ENCODE measurements at regions not wholly inside any gene's neighbourhood (a gene's known extent, or its start where the extent isn't known, plus 50 kb on each side); places are given as distances from the start of the nearest gene placed in this dataset.

DNA sequence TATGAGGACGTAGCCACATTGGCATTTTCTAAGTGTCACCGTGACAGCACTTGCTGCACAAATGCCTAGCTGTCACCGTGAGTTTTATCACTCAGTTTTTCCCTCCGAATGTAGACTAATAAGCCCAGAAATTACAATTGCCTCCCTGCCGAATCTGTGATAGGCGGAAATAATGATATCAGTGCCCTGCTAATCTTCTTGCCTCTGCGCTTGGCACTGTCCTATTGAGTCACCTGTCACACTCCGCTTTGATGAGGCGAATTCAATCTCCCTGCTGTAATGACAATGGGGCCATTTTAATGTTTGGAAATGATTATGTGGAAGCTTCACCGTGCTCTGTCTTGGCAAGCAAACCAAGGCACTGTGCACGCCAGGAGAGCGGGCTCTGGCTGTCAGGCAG lies 112.8 kb downstream of the LINC00237 start:
- TF ChIP-seq, protein P1, sequence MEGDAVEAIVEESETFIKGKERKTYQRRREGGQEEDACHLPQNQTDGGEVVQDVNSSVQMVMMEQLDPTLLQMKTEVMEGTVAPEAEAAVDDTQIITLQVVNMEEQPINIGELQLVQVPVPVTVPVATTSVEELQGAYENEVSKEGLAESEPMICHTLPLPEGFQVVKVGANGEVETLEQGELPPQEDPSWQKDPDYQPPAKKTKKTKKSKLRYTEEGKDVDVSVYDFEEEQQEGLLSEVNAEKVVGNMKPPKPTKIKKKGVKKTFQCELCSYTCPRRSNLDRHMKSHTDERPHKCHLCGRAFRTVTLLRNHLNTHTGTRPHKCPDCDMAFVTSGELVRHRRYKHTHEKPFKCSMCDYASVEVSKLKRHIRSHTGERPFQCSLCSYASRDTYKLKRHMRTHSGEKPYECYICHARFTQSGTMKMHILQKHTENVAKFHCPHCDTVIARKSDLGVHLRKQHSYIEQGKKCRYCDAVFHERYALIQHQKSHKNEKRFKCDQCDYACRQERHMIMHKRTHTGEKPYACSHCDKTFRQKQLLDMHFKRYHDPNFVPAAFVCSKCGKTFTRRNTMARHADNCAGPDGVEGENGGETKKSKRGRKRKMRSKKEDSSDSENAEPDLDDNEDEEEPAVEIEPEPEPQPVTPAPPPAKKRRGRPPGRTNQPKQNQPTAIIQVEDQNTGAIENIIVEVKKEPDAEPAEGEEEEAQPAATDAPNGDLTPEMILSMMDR (IDR thresholded peaks at IDR 0.05; ENCODE audit: low read depth, low read length, missing control alignments) = no peak
- in situ Hi-C loops (cut with HindIII; ENCODE audit: low pct_ligation_motif_present, low sequenced_read_pairs) = no loop called here
- H3K36me3 ChIP-seq (replicated peaks) = no peaks in the 10 kb centered on the region
- no peak for DNase-seq
- H3K4me3 ChIP-seq (ENCODE audit: low read depth, low read length) = no peak overlapping the region
- no peaks in the 10 kb centered on the region for H3K27me3 ChIP-seq (replicated peaks)
- H3K27ac ChIP-seq = no peak overlapping the region

DNA sequence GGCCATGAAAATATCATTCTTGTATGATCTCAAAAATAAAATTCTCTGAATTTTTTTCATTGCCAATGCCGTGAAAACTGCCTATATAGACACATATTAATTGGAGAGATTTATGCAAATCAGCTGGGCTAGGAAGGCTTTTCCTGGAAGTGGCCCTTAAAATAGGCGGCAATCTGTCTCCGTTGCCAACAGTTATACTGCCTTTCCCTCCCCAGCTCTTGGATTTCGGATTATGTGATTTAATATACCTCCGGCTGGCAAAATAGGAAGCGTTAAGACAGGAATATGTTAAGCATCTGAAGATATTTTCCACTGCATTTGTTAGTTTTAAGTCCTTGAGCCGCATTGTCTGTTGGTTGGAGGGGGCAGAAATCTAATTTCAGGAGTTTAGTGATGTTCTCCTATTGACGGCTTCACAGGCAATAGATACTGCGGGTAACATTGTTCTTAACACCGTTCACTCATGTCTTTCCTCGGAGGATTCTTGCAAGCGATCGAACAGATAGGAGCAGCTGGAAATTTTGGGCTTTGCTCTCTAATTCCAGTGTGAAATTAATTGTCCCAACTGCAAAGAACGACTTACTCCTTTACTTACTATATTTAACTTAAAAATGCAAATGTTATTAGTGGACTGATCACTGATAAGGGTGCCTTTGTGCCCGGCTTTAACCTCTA lies 113.3 kb downstream of the LINC00237 start:
- no peak for DNase-seq
- Histone ChIP-seq H3K36me3 (replicated peaks) (no peaks in the 10 kb centered on the region), H3K4me3 (ENCODE audit: low read depth, low read length) (no peak overlapping the region), H3K27ac (no peak overlapping the region), H3K27me3 (replicated peaks) (no peaks in the 10 kb centered on the region)
- in situ Hi-C loops (cut with HindIII; ENCODE audit: low pct_ligation_motif_present, low sequenced_read_pairs) = no loop called here
- TF ChIP-seq, protein P1 (IDR thresholded peaks at IDR 0.05; ENCODE audit: low read depth, low read length, missing control alignments) = no peak

GRCh38 chr20:20992277-20992676 lies 113.9 kb downstream of the LINC00237 start:
- Histone ChIP-seq H3K36me3 (replicated peaks) (no peaks in the 10 kb centered on the region), H3K27ac (no peak overlapping the region), H3K27me3 (replicated peaks) (no peaks in the 10 kb centered on the region), H3K4me3 (ENCODE audit: low read depth, low read length) (no peak overlapping the region)
- no peak for DNase-seq
- in situ Hi-C loops (cut with HindIII; ENCODE audit: low pct_ligation_motif_present, low sequenced_read_pairs) = no loop called here
- TF ChIP-seq, protein P1 (IDR thresholded peaks at IDR 0.05; ENCODE audit: low read depth, low read length, missing control alignments) = no peak

DNA sequence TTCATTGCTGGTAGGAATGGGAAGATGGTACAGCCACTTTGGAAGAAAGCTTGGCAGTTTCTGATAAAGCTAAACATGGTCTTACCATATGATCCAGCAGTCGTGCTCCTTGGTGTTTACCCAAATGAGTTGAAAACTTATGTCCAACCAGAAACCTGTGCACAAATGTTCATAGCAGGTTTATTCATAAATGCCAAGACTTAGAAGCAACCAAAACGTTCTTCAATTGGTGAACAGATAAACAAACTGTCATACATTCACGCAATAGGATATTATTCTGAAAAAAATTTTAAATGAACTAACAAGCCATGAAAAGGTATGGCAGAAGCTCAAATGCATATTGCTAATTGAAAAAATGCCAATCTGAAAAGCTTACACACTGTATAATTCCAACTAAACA lies 117.1 kb downstream of the LINC00237 start:
- TF ChIP-seq, protein P1 (IDR thresholded peaks at IDR 0.05; ENCODE audit: low read depth, low read length, missing control alignments) = no peak
- Histone ChIP-seq H3K27me3 (replicated peaks) (no peaks in the 10 kb centered on the region), H3K27ac (no peak overlapping the region), H3K4me3 (ENCODE audit: low read depth, low read length) (no peak overlapping the region), H3K36me3 (replicated peaks) (no peaks in the 10 kb centered on the region)
- DNase-seq = no peak
- in situ Hi-C loops (cut with HindIII; ENCODE audit: low pct_ligation_motif_present, low sequenced_read_pairs) = no loop called here

DNA sequence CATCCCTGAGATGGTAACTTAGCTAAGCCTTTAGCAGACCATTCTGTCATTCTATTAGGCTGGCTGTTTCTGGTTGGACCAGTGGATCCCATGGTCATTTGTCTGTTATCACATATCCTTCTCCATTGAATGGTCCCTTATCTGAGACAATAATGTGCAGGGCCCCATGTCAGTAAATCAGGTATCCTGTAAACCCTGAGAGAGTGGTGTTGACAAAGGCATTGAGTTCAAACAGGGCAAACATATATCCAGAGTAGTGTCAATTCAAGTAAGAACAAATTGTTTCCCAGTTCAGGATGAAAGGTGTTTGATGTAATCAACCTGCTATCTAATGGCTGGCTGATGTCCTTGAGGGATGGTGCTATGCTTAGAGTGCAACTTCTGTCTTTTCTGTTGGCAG lies 126.2 kb downstream of the LINC00237 start:
- no peak overlapping the region for H3K4me3 ChIP-seq (ENCODE audit: low read depth, low read length)
- H3K27me3 ChIP-seq (replicated peaks) = no peaks in the 10 kb centered on the region
- TF ChIP-seq, protein P1 (IDR thresholded peaks at IDR 0.05; ENCODE audit: low read depth, low read length, missing control alignments) = no peak
- no peaks in the 10 kb centered on the region for H3K36me3 ChIP-seq (replicated peaks)
- no peak for DNase-seq
- H3K27ac ChIP-seq = no peak overlapping the region
- in situ Hi-C loops (cut with HindIII; ENCODE audit: low pct_ligation_motif_present, low sequenced_read_pairs) = no loop called here

DNA sequence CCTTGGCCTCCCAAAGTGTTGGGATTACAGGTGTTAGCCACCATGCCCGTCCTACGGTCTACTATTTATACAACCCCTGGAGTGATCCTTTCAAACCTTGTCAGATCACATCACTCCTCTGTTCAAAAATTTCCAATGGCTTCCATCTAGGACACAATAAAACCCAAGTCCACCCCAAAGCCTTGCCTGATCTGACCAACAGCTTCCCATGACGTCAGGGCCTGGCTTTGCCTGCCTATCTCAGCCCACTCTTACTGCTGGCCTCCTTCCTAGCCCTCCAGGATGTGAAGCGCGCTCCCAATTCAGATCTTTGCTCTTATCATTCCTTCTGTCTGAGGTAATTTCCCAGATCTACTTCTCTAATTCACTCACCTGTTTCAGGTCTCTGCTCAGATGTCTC lies 128.4 kb downstream of the LINC00237 start:
- TF ChIP-seq, protein P1 (IDR thresholded peaks at IDR 0.05; ENCODE audit: low read depth, low read length, missing control alignments) = no peak
- in situ Hi-C loops (cut with HindIII; ENCODE audit: low pct_ligation_motif_present, low sequenced_read_pairs) = no loop called here

More for the DNA sequence above, 128.4 kb downstream of the LINC00237 start:
- Histone ChIP-seq H3K4me3 (ENCODE audit: low read depth, low read length) (no peak overlapping the region), H3K27me3 (replicated peaks) (no peaks in the 10 kb centered on the region), H3K36me3 (replicated peaks) (no peaks in the 10 kb centered on the region), H3K27ac (no peak overlapping the region)
- no peak for DNase-seq

Data from brain microvascular endothelial cell (primary cell).